ENCODE measurements at regions not wholly inside any gene's neighbourhood (a gene's known extent, or its start where the extent isn't known, plus 50 kb on each side); places are given as distances from the start of the nearest gene placed in this dataset.

- H3K4me3 ChIP-seq (ENCODE audit: low read depth, low read length) = no peak overlapping the region
- TF ChIP-seq CTCF (IDR thresholded peaks at IDR 0.05; ENCODE audit: borderline replicate concordance, insufficient read depth, low read depth, low read length) = no peak
These were observed 473.6 kb upstream of the MGMT start for GRCh38 chr10:128993443-128993842.

- no peak for TF ChIP-seq CTCF (IDR thresholded peaks at IDR 0.05; ENCODE audit: borderline replicate concordance, insufficient read depth, low read depth, low read length)
- H3K4me3 ChIP-seq (ENCODE audit: low read depth, low read length) = no peak overlapping the region
These were observed 473.0 kb upstream of the MGMT start for GRCh38 chr10:128993911-128994538.

- no peak overlapping the region for H3K4me3 ChIP-seq (ENCODE audit: low read depth, low read length)
- TF ChIP-seq CTCF (IDR thresholded peaks at IDR 0.05; ENCODE audit: borderline replicate concordance, insufficient read depth, low read depth, low read length) = no peak
These were observed 472.4 kb upstream of the MGMT start for GRCh38 chr10:128994598-128995143.

GRCh38 chr10:128995676-128996075 is 471.4 kb upstream of the MGMT start:
- H3K4me3 ChIP-seq (ENCODE audit: low read depth, low read length) = no peak overlapping the region
- TF ChIP-seq CTCF (IDR thresholded peaks at IDR 0.05; ENCODE audit: borderline replicate concordance, insufficient read depth, low read depth, low read length) = no peak

GRCh38 chr10:128996092-128996491 is 470.9 kb upstream of the MGMT start:
- no peak for TF ChIP-seq CTCF (IDR thresholded peaks at IDR 0.05; ENCODE audit: borderline replicate concordance, insufficient read depth, low read depth, low read length)

GRCh38 chr10:128998101-128998805 is 468.8 kb upstream of the MGMT start:
- TF ChIP-seq CTCF (IDR thresholded peaks at IDR 0.05; ENCODE audit: borderline replicate concordance, insufficient read depth, low read depth, low read length) = no peak
- H3K4me3 ChIP-seq (ENCODE audit: low read depth, low read length) = no peak overlapping the region

More at GRCh38 chr10:128996092-128996491, 470.9 kb upstream of the MGMT start:
- H3K4me3 ChIP-seq (ENCODE audit: low read depth, low read length) = no peak overlapping the region

GRCh38 chr10:129004398-129004797 is 462.6 kb upstream of the MGMT start:
- H3K4me3 ChIP-seq (ENCODE audit: low read depth, low read length) = no peak overlapping the region
- TF ChIP-seq CTCF (IDR thresholded peaks at IDR 0.05; ENCODE audit: borderline replicate concordance, insufficient read depth, low read depth, low read length) = no peak
